ENCODE measurements at regions not wholly inside any gene's neighbourhood (a gene's known extent, or its start where the extent isn't known, plus 50 kb on each side); places are given as distances from the start of the nearest gene placed in this dataset.

DNA sequence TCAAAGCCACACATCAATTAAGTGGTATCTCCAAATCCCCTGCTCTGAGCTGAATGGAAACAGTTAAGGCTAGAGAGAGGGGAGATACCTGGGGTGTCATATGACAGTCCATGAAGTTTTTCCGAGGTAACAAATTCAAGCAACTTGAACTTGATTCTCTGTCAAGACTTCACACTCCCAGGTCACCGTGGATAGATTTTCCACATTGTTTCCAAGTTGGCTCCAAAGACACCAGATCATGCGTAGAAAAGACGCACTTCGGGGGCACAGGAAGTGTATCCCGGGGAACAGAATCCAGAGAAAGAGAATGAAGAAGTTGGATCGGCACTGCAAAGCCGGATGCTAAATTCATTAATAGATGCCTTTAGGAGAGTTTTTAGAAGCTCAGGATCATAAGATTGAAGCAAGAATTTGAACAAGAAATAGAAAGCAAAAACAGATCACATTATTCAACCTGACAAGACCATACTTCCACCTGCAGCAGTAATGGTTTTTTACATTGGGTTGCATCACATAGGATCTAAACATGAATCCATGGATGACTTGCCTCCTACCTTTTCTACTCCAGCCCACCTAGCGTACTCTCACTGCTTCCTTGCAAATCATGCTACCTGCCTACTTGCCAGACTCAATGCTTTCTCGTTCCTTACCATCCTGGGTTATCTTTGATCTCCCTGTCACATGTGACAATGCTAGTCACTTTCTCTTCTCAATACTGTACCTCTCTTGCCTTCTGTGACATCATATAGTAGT lies 253.0 kb upstream of the ADAMTS9 start:
- DNase-seq (ENCODE audit: low read depth), result no peak
- TF ChIP-seq, protein P1, sequence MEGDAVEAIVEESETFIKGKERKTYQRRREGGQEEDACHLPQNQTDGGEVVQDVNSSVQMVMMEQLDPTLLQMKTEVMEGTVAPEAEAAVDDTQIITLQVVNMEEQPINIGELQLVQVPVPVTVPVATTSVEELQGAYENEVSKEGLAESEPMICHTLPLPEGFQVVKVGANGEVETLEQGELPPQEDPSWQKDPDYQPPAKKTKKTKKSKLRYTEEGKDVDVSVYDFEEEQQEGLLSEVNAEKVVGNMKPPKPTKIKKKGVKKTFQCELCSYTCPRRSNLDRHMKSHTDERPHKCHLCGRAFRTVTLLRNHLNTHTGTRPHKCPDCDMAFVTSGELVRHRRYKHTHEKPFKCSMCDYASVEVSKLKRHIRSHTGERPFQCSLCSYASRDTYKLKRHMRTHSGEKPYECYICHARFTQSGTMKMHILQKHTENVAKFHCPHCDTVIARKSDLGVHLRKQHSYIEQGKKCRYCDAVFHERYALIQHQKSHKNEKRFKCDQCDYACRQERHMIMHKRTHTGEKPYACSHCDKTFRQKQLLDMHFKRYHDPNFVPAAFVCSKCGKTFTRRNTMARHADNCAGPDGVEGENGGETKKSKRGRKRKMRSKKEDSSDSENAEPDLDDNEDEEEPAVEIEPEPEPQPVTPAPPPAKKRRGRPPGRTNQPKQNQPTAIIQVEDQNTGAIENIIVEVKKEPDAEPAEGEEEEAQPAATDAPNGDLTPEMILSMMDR (IDR thresholded peaks at IDR 0.05; ENCODE audit: insufficient read depth, low read depth, low read length, missing control alignments), result no peak
- H3K4me3 ChIP-seq (ENCODE audit: low read length), result no peak overlapping the region

DNA sequence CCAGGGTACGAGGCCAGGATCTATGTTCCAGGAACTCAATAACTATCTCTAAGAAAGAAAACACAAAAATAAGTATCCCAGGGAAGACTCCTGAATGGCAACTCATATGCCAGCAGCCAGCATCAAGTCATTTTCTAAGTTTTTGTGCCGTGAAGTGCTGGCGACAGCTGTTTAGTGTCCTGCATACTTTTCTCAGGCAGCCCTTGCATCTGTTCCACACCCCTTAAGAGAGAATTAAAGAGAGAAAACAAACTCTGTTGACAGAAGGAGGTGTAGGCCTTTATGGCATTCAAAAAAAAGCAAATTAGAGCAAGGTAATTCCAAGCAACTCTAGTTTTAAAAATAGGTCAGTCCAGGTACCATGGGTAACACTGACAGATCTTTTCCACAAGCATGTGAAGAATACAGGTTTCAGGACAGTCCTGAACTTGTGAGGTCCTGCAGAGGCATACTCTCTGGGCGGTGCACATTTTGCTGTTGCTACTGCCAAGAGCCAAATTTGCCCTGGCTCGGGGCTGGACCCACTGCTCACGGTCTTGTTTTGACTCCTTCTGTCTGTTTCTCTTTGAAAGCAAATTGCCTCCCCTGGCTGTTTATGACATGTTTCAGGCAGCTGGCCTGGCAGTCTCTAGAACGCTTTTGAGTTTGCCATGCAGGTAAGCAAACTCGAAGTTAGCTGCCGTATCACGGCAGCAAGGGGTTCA lies 252.1 kb upstream of the ADAMTS9 start:
- DNase-seq (ENCODE audit: low read depth), result no peak
- no peak overlapping the region for H3K4me3 ChIP-seq (ENCODE audit: low read length)
- TF ChIP-seq, protein P1 (IDR thresholded peaks at IDR 0.05; ENCODE audit: insufficient read depth, low read depth, low read length, missing control alignments), result no peak

DNA sequence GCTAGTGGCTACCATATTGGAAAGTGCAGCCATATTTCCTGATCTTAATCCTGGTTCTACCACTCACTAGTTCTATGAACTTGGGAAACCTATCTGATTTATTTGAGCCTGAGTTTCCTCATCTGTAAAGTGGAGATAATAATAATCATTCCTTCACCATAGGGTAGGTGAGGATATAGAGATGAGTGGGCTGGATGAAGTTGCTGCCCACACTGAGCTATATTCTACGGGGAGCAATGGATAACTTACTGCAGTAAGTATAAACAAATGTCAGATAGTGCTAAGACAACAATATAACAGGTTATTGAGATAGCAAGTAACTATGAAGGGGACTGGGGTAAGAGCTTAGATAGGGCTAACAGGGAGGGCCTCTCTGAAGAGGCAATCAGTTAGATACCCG lies 251.5 kb upstream of the ADAMTS9 start:
- no peak overlapping the region for H3K4me3 ChIP-seq (ENCODE audit: low read length)
- TF ChIP-seq, protein P1 (IDR thresholded peaks at IDR 0.05; ENCODE audit: insufficient read depth, low read depth, low read length, missing control alignments), result no peak
- DNase-seq (ENCODE audit: low read depth), result no peak

DNA sequence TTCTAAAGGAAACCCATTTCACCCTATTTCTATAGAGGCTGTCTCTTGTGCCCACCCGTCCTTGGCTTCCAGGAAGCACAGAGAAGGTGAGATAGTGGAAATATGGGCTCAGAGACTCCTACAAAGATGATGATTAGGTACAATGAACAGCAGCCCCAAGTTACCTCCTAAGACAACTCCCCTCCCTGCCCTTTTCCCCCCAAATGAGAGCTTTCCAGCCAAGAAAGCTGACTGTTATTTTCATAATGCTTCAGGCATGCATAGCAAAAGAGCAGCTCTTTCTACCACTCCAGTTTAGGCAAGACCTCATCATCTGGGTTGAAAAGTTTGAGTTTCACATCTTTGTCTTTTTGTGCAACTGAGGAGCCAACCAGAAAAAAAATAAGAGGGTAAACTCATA lies 248.8 kb upstream of the ADAMTS9 start:
- no peak overlapping the region for H3K4me3 ChIP-seq (ENCODE audit: low read length)
- no peak for DNase-seq (ENCODE audit: low read depth)
- TF ChIP-seq, protein P1 (IDR thresholded peaks at IDR 0.05; ENCODE audit: insufficient read depth, low read depth, low read length, missing control alignments), result no peak

DNA sequence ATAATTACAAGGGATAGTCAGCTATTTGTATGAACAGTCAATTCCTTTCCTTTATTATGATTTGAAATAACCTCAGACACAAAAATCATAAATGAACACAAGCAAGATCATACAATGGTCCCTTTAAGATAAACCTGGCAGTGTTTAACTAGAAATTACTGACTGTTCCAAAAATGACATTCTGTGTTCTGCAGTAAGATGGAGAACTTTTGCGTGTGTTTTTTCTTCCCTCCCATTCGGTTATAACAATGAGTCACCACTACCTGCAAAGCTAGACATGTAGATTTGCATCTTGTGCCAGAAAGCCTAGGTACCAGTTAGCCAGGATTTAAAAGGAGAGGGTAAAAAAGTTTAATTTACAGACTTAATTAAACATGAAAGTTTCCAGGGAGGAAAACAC lies 248.2 kb upstream of the ADAMTS9 start:
- peak; percentile 73 for DNase-seq (ENCODE audit: low read depth)
- TF ChIP-seq, protein P1 (IDR thresholded peaks at IDR 0.05; ENCODE audit: insufficient read depth, low read depth, low read length, missing control alignments), result no peak
- H3K4me3 ChIP-seq (ENCODE audit: low read length), result no peak overlapping the region

DNA sequence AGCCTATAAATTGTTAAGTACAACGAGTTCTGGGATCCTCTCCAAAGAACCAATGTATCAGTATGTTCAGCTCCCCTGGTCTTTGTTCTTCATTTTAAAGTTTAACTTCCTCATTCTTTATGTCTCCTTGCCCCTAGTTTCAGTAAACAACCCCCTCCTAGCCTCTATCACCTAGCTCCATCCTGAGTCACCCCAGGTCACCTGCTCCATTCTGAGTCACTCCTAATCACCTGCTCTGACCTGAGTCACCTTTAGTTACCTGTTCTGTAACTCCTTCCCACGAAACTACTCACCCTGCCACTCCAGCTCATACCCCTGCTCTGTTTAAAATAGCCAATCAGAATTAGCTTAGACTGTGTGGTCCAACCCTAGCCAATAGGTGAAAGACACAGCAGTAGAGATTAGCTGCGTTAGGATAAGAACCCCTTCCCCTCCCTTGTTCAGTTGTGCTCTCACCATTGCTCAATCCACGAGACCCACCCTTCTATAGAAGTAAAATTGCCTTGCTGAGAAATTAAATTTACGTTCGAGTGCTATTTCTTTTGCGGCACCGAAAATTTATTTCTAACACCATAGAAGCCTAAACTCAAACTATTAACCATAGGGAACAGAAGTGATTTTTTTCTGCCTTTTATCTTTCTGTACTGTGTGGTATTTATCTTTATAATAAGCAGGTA lies 245.0 kb upstream of the ADAMTS9 start:
- peak; percentile 53 for DNase-seq (ENCODE audit: low read depth)
- TF ChIP-seq, protein P1 (IDR thresholded peaks at IDR 0.05; ENCODE audit: insufficient read depth, low read depth, low read length, missing control alignments), result no peak
- no peak overlapping the region for H3K4me3 ChIP-seq (ENCODE audit: low read length)
